ENCODE measurements at regions not wholly inside any gene's neighbourhood (a gene's known extent, or its start where the extent isn't known, plus 50 kb on each side); places are given as distances from the start of the nearest gene placed in this dataset.

DNA sequence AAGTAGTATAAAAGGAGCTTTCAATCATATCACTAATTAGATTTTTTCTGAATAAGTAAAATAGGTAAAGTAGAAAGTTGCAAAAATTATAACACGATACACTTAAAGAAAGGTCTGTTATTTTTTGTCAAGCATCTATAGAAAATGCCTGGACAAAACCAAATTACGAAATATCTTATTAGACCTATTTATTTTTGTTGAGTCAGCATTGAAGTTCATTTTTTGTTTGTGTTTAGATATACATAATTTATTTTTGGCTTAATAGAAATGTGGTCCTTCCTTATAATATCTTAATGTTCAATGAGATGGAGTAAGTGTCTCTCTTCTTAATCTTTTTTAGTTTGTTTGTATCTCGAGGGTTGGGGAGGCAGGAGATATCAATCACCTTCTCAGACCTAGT is 214.8 kb upstream of the GRIA1 start:
- no peak for TF ChIP-seq USF1 (IDR thresholded peaks at IDR 0.05)
- TF ChIP-seq MAX (IDR thresholded peaks at IDR 0.05), result no peak

Data from Ishikawa (cell line).